Mesenchymal stem cell (in vitro differentiated cells and primary cell): ENCODE measurements at regions not wholly inside any gene's neighbourhood (a gene's known extent, or its start where the extent isn't known, plus 50 kb on each side); places are given as distances from the start of the nearest gene placed in this dataset.

ENCODE experiments used
- DNase-seq: peaks from one replicate; pipeline ENCODE4 v3.0.0-alpha.2; 2013
- H2AFZ ChIP-seq: one replicate; pipeline ENCODE4 v1.6.1; 2013; ENCODE audit warnings: low read depth, mild to moderate bottlenecking, control low read depth, inconsistent platforms, low read length, moderate library complexity
- H2AK5ac ChIP-seq: 2 replicates; pipeline ENCODE4 v1.6.1; 2013; ENCODE audit warnings: low read length, moderate library complexity, mild to moderate bottlenecking, inconsistent platforms; ENCODE audit not compliant: severe bottlenecking
- H2BK120ac ChIP-seq: one replicate; pipeline ENCODE4 v1.6.1; 2013; ENCODE audit warnings: low read depth, mild to moderate bottlenecking, inconsistent platforms, low read length, moderate library complexity
- H2BK12ac ChIP-seq, 2 experiments: one replicate each; pipeline ENCODE4 v1.6.1; 2013; ENCODE audit warnings: inconsistent platforms in 2 of 2, low read length in 2 of 2, mild to moderate bottlenecking in 2 of 2, moderate library complexity in 2 of 2, control low read depth in 1 of 2
- H2BK15ac ChIP-seq: one replicate; pipeline ENCODE4 v1.6.1; 2013; ENCODE audit warnings: mild to moderate bottlenecking, low read depth, inconsistent platforms; ENCODE audit not compliant: poor library complexity, severe bottlenecking
- H2BK5ac ChIP-seq: 2 replicates; pipeline ENCODE4 v1.6.1; 2013; ENCODE audit warnings: low read depth, mild to moderate bottlenecking, low read length, control low read depth, inconsistent platforms; ENCODE audit not compliant: poor library complexity, severe bottlenecking
- H3K14ac ChIP-seq, 2 experiments: one replicate each; pipeline ENCODE4 v1.6.1; 2013; ENCODE audit warnings: inconsistent platforms in 2 of 2, low read length in 2 of 2, control low read depth in 1 of 2, mild to moderate bottlenecking in 1 of 2, moderate library complexity in 1 of 2
- H3K18ac ChIP-seq, 2 experiments: one replicate each; pipeline ENCODE4 v1.6.1; 2013; ENCODE audit warnings: inconsistent platforms in 2 of 2, low read length in 2 of 2, control low read depth in 1 of 2, low read depth in 1 of 2, mild to moderate bottlenecking in 1 of 2
- H3K23ac ChIP-seq, 2 experiments: one replicate each; pipeline ENCODE4 v1.6.1; 2013; ENCODE audit warnings: inconsistent platforms in 2 of 2, low read length in 2 of 2, mild to moderate bottlenecking in 2 of 2, moderate library complexity in 2 of 2, control low read depth in 1 of 2
- H3K27ac ChIP-seq: 2 replicates; pipeline ENCODE4 v1.5.1; 2013; ENCODE audit warnings: mild to moderate bottlenecking, moderate library complexity, low read length, control low read depth, inconsistent platforms; ENCODE audit not compliant: poor library complexity, severe bottlenecking
- H3K27me3 ChIP-seq, 2 experiments: 2 replicates each; pipeline versions ENCODE4 v1.6.1 to v1.7.0; 2013; ENCODE audit warnings: low read length in 2 of 2, mild to moderate bottlenecking in 2 of 2, moderate library complexity in 2 of 2, control low read depth in 1 of 2, inconsistent platforms in 1 of 2; ENCODE audit not compliant: control insufficient read depth in 1 of 2, insufficient read depth in 1 of 2
- H3K36me3 ChIP-seq, 2 experiments: 2 replicates each; pipeline versions ENCODE4 v1.6.1 to v1.7.0; 2013; ENCODE audit warnings: low read length in 2 of 2, control low read depth in 1 of 2, inconsistent platforms in 1 of 2, low read depth in 1 of 2, mild to moderate bottlenecking in 1 of 2; ENCODE audit not compliant: insufficient read depth in 2 of 2, control insufficient read depth in 1 of 2
- H3K4ac ChIP-seq, 2 experiments: one replicate each; pipeline ENCODE4 v1.6.1; 2013; ENCODE audit warnings: inconsistent platforms in 2 of 2, low read length in 2 of 2, mild to moderate bottlenecking in 2 of 2, moderate library complexity in 2 of 2, control low read depth in 1 of 2, low read depth in 1 of 2
- H3K4me1 ChIP-seq: 2 replicates; pipeline ENCODE4 v1.6.1; 2013; ENCODE audit warnings: low read depth, low read length, control low read depth; ENCODE audit not compliant: control insufficient read depth, insufficient read depth
- H3K4me2 ChIP-seq: 2 replicates; pipeline ENCODE4 v1.6.1; 2013; ENCODE audit warnings: low read length, mild to moderate bottlenecking, inconsistent platforms; ENCODE audit not compliant: poor library complexity, severe bottlenecking
- H3K4me3 ChIP-seq, 2 experiments: 2 replicates each; pipeline versions ENCODE4 v1.5.1 to v1.7.0; 2013; ENCODE audit warnings: low read length in 2 of 2, mild to moderate bottlenecking in 2 of 2, control low read depth in 1 of 2, low read depth in 1 of 2; ENCODE audit not compliant: insufficient read depth in 1 of 2
- H3K79me1 ChIP-seq: replicated peaks from 2 replicates; pipeline ENCODE4 v1.6.1; 2013; ENCODE audit warnings: mild to moderate bottlenecking, control low read depth, low read length, inconsistent platforms; ENCODE audit not compliant: poor library complexity, severe bottlenecking
- H3K9ac ChIP-seq: 2 replicates; pipeline ENCODE4 v1.7.0; 2013; ENCODE audit warnings: mild to moderate bottlenecking, low read length, moderate library complexity
- H3K9me3 ChIP-seq: 2 replicates; pipeline ENCODE4 v1.7.0; 2013; ENCODE audit warnings: mild to moderate bottlenecking, low read length; ENCODE audit not compliant: control insufficient read depth
- H4K8ac ChIP-seq: one replicate; pipeline ENCODE4 v1.6.1; 2013; ENCODE audit warnings: inconsistent platforms, mild to moderate bottlenecking, low read length, moderate library complexity
- H4K91ac ChIP-seq: one replicate; pipeline ENCODE4 v1.6.1; 2013; ENCODE audit warnings: mild to moderate bottlenecking, low read length, inconsistent platforms
- WGBS: methylation state at CpG from one replicate; pipeline ENCODE4 v1.1.7; 2013; ENCODE audit warnings: mixed read lengths; 5-methylcytosine and 5-hydroxymethylcytosine counted together

GRCh38 chr3:135382621-135383020, 582.9 kb upstream of the PPP2R3A start:
- DNase-seq: no peak
- no peak overlapping the region for H3K14ac ChIP-seq
- H3K4ac ChIP-seq: no peak overlapping the region
- H3K4me1 ChIP-seq: no peaks in the 10 kb centered on the region
- no peak overlapping the region for H2BK5ac ChIP-seq
- H2AK5ac ChIP-seq: no peak overlapping the region
- no peak overlapping the region for H3K18ac ChIP-seq
- WGBS: 76% methylated on average over 3 of the region's 3 CpGs
- no peak overlapping the region for H3K23ac ChIP-seq
- no peak overlapping the region for H3K9ac ChIP-seq
- no peaks in the 10 kb centered on the region for H3K36me3 ChIP-seq
- H2BK15ac ChIP-seq: no peak overlapping the region
- H3K27me3 ChIP-seq: no peaks in the 10 kb centered on the region
- H2BK12ac ChIP-seq: no peak overlapping the region
- no peak overlapping the region for H3K27ac ChIP-seq
- H3K4me2 ChIP-seq: no peak overlapping the region
- H2AFZ ChIP-seq: no peak overlapping the region
- no peaks in the 10 kb centered on the region for H3K9me3 ChIP-seq
- no peak overlapping the region for H2BK120ac ChIP-seq
- no peaks in the 10 kb centered on the region for H3K79me1 ChIP-seq
- no peak overlapping the region for H4K8ac ChIP-seq
- no peak overlapping the region for H4K91ac ChIP-seq
- H3K4me3 ChIP-seq: no peak overlapping the region

GRCh38 chr3:135383301-135383700, 582.2 kb upstream of the PPP2R3A start:
- 81% methylated on average over 4 of the region's 6 CpGs for WGBS
- no peak overlapping the region for H3K27ac ChIP-seq

GRCh38 chr3:135392151-135392550, 573.4 kb upstream of the PPP2R3A start:
- Histone ChIP-seq H3K23ac (no peak overlapping the region), H3K9ac (no peak overlapping the region), H2BK120ac (no peak overlapping the region), H3K9me3 (peaks cover 13% of the 10 kb centered on the region), H2AK5ac (no peak overlapping the region), H3K27me3 (no peaks in the 10 kb centered on the region), H3K4me2 (no peak overlapping the region), H3K14ac (no peak overlapping the region), H3K36me3 (no peaks in the 10 kb centered on the region), H3K4ac (no peak overlapping the region), H4K8ac (no peak overlapping the region), H3K27ac (no peak overlapping the region), H3K79me1 (no peaks in the 10 kb centered on the region), H2BK5ac (no peak overlapping the region), H3K4me1 (no peaks in the 10 kb centered on the region), H2BK15ac (no peak overlapping the region), H4K91ac (no peak overlapping the region), H2BK12ac (no peak overlapping the region), H3K18ac (no peak overlapping the region), H2AFZ (no peak overlapping the region), H3K4me3 (no peak overlapping the region)
- DNase-seq: no peak
- 70% methylated on average over 1 of the region's 4 CpGs for WGBS

More at GRCh38 chr3:135383301-135383700, 582.2 kb upstream of the PPP2R3A start:
- Histone ChIP-seq H2AK5ac (no peak overlapping the region), H3K4me2 (no peak overlapping the region), H4K8ac (no peak overlapping the region), H3K9me3 (no peaks in the 10 kb centered on the region), H2BK5ac (no peak overlapping the region), H3K79me1 (no peaks in the 10 kb centered on the region), H2BK12ac (no peak overlapping the region), H3K4ac (no peak overlapping the region), H3K9ac (no peak overlapping the region), H3K4me3 (no peak overlapping the region), H2BK15ac (no peak overlapping the region), H3K23ac (no peak overlapping the region), H4K91ac (no peak overlapping the region), H3K27me3 (no peaks in the 10 kb centered on the region), H3K14ac (no peak overlapping the region), H2AFZ (no peak overlapping the region), H3K18ac (no peak overlapping the region), H3K4me1 (no peaks in the 10 kb centered on the region), H3K36me3 (no peaks in the 10 kb centered on the region), H2BK120ac (no peak overlapping the region)
- DNase-seq: no peak

GRCh38 chr3:135393159-135393558, 572.4 kb upstream of the PPP2R3A start:
- no peak overlapping the region for H2AK5ac ChIP-seq
- 60% methylated on average over 2 of the region's 3 CpGs for whole genome bisulfite sequencing
- H3K9me3 ChIP-seq: peaks cover 13% of the 10 kb centered on the region
- no peak overlapping the region for H2BK5ac ChIP-seq
- no peak overlapping the region for H3K18ac ChIP-seq
- no peaks in the 10 kb centered on the region for H3K36me3 ChIP-seq
- H3K4me1 ChIP-seq: no peaks in the 10 kb centered on the region
- H3K9ac ChIP-seq: no peak overlapping the region
- H4K8ac ChIP-seq: no peak overlapping the region
- no peak overlapping the region for H3K4me2 ChIP-seq
- H3K27me3 ChIP-seq: no peaks in the 10 kb centered on the region
- no peak overlapping the region for H3K27ac ChIP-seq
- no peak overlapping the region for H2AFZ ChIP-seq
- H2BK120ac ChIP-seq: no peak overlapping the region
- no peak overlapping the region for H3K4ac ChIP-seq
- no peak for DNase-seq
- H3K79me1 ChIP-seq: no peaks in the 10 kb centered on the region
- H3K23ac ChIP-seq: no peak overlapping the region
- no peak overlapping the region for H3K14ac ChIP-seq
- H2BK12ac ChIP-seq: no peak overlapping the region
- no peak overlapping the region for H4K91ac ChIP-seq
- no peak overlapping the region for H3K4me3 ChIP-seq
- no peak overlapping the region for H2BK15ac ChIP-seq
